HEK293 (cell line): ENCODE measurements at regions not wholly inside any gene's neighbourhood (a gene's known extent, or its start where the extent isn't known, plus 50 kb on each side); places are given as distances from the start of the nearest gene placed in this dataset.
A peak's percentile ranks its signal among the peaks of the same experiment; 100 is the strongest.

ENCODE experiments used
- CTCF ChIA-PET: fragments of 350-600 bp; formaldehyde crosslinking; extraction: SDS; loops from one replicate; lab custom pipeline; 2021; ENCODE audit warnings: antibody characterized with exemption; lab: Yijun Ruan, JAX
- POLR2A ChIA-PET: fragments of 300-600 bp; formaldehyde crosslinking; extraction: SDS; loops from one replicate; lab custom pipeline; 2020; ENCODE audit warnings: antibody characterized with exemption, inconsistent platforms; lab: Yijun Ruan, JAX
- H3K27ac ChIP-seq: fragments of 200-500 bp; sonication (Bioruptor generic); 2 replicates; pipeline ENCODE4 v1.5.1; 2014; ENCODE audit warnings: low read depth, low read length, control low read depth, inconsistent platforms; ENCODE audit errors: extremely low read depth
- H3K36me3 ChIP-seq, 2 experiments: fragments of 200-500 bp in 1 of 2; sonication (Bioruptor generic) in 1 of 2; 1 replicate in 1 of 2; 2 replicates in 1 of 2; pipeline ENCODE4 v1.5.1; 2014 to 2017; ENCODE audit warnings: inconsistent platforms in 2 of 2, low read length in 2 of 2; ENCODE audit not compliant: control insufficient read depth in 2 of 2, insufficient read depth in 1 of 2
- H3K4me1 ChIP-seq: fragments of 200-500 bp; sonication (Bioruptor generic); 2 replicates; pipeline ENCODE4 v1.5.1; 2014; ENCODE audit warnings: mild to moderate bottlenecking, low read length, inconsistent platforms; ENCODE audit not compliant: control insufficient read depth, insufficient read depth
- H3K4me3 ChIP-seq: 2 replicates; pipeline ENCODE4 v1.5.1; 2011; ENCODE audit warnings: low read depth, mild to moderate bottlenecking, control low read depth, low read length, moderate library complexity
- H3K9me3 ChIP-seq: fragments of 200-500 bp; sonication (Bioruptor generic); 2 replicates; pipeline ENCODE4 v1.5.1; 2014; ENCODE audit warnings: low read depth, low read length, inconsistent platforms; ENCODE audit not compliant: control insufficient read depth, insufficient read depth
- GLIS1 ChIP-seq: fragments of 450-650 bp; formaldehyde crosslinking; IDR thresholded peaks from 2 replicates; pipeline ENCODE4 v1.5.1; 2016; ENCODE audit warnings: missing biosample characterization, missing genetic modification characterization
- KLF7 ChIP-seq: fragments of 450-650 bp; formaldehyde crosslinking; IDR thresholded peaks from 2 replicates; pipeline ENCODE4 v1.5.1; 2016; ENCODE audit warnings: missing biosample characterization, missing genetic modification characterization, borderline replicate concordance
- PRDM4 ChIP-seq: fragments of 450-650 bp; formaldehyde crosslinking; IDR thresholded peaks from 2 replicates; pipeline ENCODE4 v1.5.1; 2017; ENCODE audit warnings: missing biosample characterization, missing genetic modification characterization
- TRIM28 ChIP-seq: IDR thresholded peaks from 2 replicates; pipeline ENCODE4 v1.6.1; 2011; ENCODE audit warnings: low read length, control low read depth, borderline replicate concordance
- ZBTB7A ChIP-seq: fragments of 450-650 bp; formaldehyde crosslinking; IDR thresholded peaks from 2 replicates; pipeline ENCODE4 v1.5.1; 2016; ENCODE audit warnings: low read depth, missing biosample characterization, missing genetic modification characterization
- ZNF10 ChIP-seq: fragments of 450-650 bp; formaldehyde crosslinking; IDR thresholded peaks from 2 replicates; pipeline ENCODE4 v1.5.1; 2017; ENCODE audit warnings: missing biosample characterization, missing genetic modification characterization
- ZNF16 ChIP-seq: fragments of 450-650 bp; formaldehyde crosslinking; IDR thresholded peaks from 2 replicates; pipeline ENCODE4 v1.5.1; 2016; ENCODE audit warnings: low read depth, missing biosample characterization, missing genetic modification characterization
- ZNF2 ChIP-seq: fragments of 450-650 bp; formaldehyde crosslinking; IDR thresholded peaks from 2 replicates; pipeline ENCODE4 v1.5.1; 2016; ENCODE audit warnings: missing biosample characterization, missing genetic modification characterization
- ZNF560 ChIP-seq: fragments of 450-650 bp; formaldehyde crosslinking; IDR thresholded peaks from 2 replicates; pipeline ENCODE4 v1.5.1; 2017; ENCODE audit warnings: missing biosample characterization, missing genetic modification characterization, borderline replicate concordance
- ZNF585B ChIP-seq: fragments of 450-650 bp; formaldehyde crosslinking; IDR thresholded peaks from 2 replicates; pipeline ENCODE4 v1.5.1; 2016; ENCODE audit warnings: missing biosample characterization, missing genetic modification characterization
- ZNF621 ChIP-seq: fragments of 450-650 bp; formaldehyde crosslinking; IDR thresholded peaks from 2 replicates; pipeline ENCODE4 v1.5.1; 2017; ENCODE audit warnings: missing biosample characterization, missing genetic modification characterization
- ZNF624 ChIP-seq: fragments of 450-650 bp; formaldehyde crosslinking; IDR thresholded peaks from 2 replicates; pipeline ENCODE4 v1.5.1; 2017; ENCODE audit warnings: missing biosample characterization, missing genetic modification characterization
- ZNF776 ChIP-seq: fragments of 450-650 bp; formaldehyde crosslinking; IDR thresholded peaks from 2 replicates; pipeline ENCODE4 v1.5.0; 2017; ENCODE audit warnings: missing biosample characterization, missing genetic modification characterization, borderline replicate concordance
- ZSCAN16 ChIP-seq: fragments of 450-650 bp; formaldehyde crosslinking; IDR thresholded peaks from 2 replicates; pipeline ENCODE4 v1.5.1; 2016; ENCODE audit warnings: missing biosample characterization, missing genetic modification characterization
- TF ChIP-seq, protein P1 (sequence below): fragments of 450-650 bp; formaldehyde crosslinking; conservative IDR thresholded peaks from 2 replicates; pipeline ENCODE4 v1.5.1; 2016; ENCODE audit warnings: low read depth, missing biosample characterization, missing genetic modification characterization

DNA sequence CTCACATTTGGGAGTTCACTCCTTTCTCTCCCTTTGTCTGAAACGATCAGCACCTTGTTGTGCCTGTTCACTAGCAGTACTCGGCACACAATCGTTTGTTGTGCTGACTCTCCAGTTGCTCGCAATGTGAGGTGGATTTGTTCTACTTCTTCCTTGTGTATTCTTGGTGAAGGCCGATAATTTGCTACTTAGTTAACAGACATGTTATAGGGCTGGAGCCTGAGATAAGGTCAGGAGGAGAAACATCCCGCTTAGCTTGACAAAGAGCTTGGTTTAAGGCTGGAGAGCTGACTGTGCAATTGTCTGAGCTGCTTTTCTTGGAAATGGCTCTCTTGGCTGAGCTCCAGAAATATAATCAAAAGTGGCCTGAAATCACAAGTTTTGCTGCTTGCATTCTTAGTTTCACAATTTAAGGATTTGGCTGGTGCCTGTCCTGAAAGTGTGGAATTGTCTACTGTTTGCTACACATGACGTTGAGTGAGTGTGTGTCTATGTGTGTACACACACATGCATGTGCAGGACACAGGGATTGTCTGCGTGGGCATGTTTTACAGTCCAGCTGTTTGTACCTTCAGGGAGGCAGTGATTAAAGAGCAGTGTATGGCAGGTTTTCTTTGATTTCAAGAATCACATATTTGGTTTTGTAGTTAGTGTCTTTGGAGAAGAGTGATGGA is 77.7 kb downstream of the ARF6 start (continued):
- no peak for TF ChIP-seq ZNF585B (tag by site-specific recombination)
- no peak for TF ChIP-seq KLF7 (tag by site-specific recombination)
- no peak for TF ChIP-seq ZNF16 (tag by site-specific recombination)
- no peak for TF ChIP-seq ZNF624 (tag by site-specific recombination)
- TF ChIP-seq ZNF621 (tag by site-specific recombination): no peak
- TF ChIP-seq ZSCAN16 (tag by site-specific recombination): no peak
- TF ChIP-seq, protein P1, sequence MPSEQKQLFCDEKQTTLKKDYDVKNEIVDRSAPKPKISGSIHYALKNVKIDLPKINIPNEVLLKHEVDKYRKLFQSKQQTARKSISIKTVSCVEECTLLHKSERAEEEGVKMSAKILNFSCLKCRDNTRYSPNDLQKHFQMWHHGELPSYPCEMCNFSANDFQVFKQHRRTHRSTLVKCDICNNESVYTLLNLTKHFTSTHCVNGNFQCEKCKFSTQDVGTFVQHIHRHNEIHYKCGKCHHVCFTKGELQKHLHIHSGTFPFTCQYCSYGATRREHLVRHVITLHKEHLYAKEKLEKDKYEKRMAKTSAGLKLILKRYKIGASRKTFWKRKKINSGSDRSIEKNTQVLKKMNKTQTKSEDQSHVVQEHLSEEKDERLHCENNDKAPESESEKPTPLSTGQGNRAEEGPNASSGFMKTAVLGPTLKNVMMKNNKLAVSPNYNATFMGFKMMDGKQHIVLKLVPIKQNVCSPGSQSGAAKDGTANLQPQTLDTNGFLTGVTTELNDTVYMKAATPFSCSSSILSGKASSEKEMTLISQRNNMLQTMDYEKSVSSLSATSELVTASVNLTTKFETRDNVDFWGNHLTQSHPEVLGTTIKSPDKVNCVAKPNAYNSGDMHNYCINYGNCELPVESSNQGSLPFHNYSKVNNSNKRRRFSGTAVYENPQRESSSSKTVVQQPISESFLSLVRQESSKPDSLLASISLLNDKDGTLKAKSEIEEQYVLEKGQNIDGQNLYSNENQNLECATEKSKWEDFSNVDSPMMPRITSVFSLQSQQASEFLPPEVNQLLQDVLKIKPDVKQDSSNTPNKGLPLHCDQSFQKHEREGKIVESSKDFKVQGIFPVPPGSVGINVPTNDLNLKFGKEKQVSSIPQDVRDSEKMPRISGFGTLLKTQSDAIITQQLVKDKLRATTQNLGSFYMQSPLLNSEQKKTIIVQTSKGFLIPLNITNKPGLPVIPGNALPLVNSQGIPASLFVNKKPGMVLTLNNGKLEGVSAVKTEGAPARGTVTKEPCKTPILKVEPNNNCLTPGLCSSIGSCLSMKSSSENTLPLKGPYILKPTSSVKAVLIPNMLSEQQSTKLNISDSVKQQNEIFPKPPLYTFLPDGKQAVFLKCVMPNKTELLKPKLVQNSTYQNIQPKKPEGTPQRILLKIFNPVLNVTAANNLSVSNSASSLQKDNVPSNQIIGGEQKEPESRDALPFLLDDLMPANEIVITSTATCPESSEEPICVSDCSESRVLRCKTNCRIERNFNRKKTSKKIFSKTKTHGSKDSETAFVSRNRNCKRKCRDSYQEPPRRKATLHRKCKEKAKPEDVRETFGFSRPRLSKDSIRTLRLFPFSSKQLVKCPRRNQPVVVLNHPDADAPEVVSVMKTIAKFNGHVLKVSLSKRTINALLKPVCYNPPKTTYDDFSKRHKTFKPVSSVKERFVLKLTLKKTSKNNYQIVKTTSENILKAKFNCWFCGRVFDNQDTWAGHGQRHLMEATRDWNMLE (tag by site-specific recombination): 0 out of 2 replicates have a peak, but pooled peaks have one; percentile 7
- TF ChIP-seq ZBTB7A (tag by site-specific recombination): no peak

- Histone ChIP-seq H3K4me1 (peaks cover 34% of the 10 kb centered on the region), H3K4me3 (no peak overlapping the region), H3K9me3 (no peaks in the 10 kb centered on the region), H3K27ac (peak overlapping the region; percentile 92), H3K36me3 (no peaks in the 10 kb centered on the region)
- TF ChIP-seq ZNF560 (tag by site-specific recombination) (no peak), PRDM4 (tag by site-specific recombination) (peak; percentile 47; the same call in 1 of the 2 replicates), ZNF10 (tag by site-specific recombination) (peak; percentile 18; the same call in 1 of the 2 replicates), TRIM28 (no peak), GLIS1 (tag by site-specific recombination) (peak; percentile 57), ZNF776 (tag by site-specific recombination) (no peak), ZNF2 (tag by site-specific recombination) (0 out of 2 replicates have a peak, but pooled peaks have one; percentile 55)
- ChIA-PET POLR2A (interaction anchor here (0.5 kb wide), 1 partner anchor 13 kb away, joined by 6 read pairs; no protein-coding TSS in a partner anchor), CTCF (interaction anchor here (0.6 kb wide), 1 partner anchor 22 kb away, joined by 4 read pairs; no protein-coding TSS in a partner anchor)
These were observed 78.6 kb downstream of the ARF6 start for GRCh38 chr14:49971156-49972130.
